Keratinocyte (primary cell): ENCODE measurements at regions not wholly inside any gene's neighbourhood (a gene's known extent, or its start where the extent isn't known, plus 50 kb on each side); places are given as distances from the start of the nearest gene placed in this dataset.

Experiments
- DNase-seq: peaks from one replicate; pipeline ENCODE4 v3.0.0-alpha.2; 2011; ENCODE audit warnings: low read depth, missing footprints, low spot score
- FAIRE-seq: peaks from 2 replicates; lab custom pipeline; 2011; peaks lifted over from hg19 to GRCh38; lab: Jason Lieb, UNC
- H2AFZ ChIP-seq: 2 replicates; pipeline ENCODE4 v1.6.0; 2012; ENCODE audit warnings: low read length, control low read depth, inconsistent platforms; ENCODE audit not compliant: control insufficient read depth
- H3K27ac ChIP-seq: 2 replicates; pipeline ENCODE4 v1.5.1; 2011; ENCODE audit warnings: low read length; ENCODE audit not compliant: control insufficient read depth, insufficient read depth
- H3K27me3 ChIP-seq: 3 replicates; pipeline ENCODE4 v1.6.0; 2011; ENCODE audit warnings: low read length; ENCODE audit not compliant: control insufficient read depth, insufficient read depth; ENCODE audit errors: extremely low read depth
- H3K36me3 ChIP-seq, 2 experiments: 2 replicates in 1 of 2; 3 replicates in 1 of 2; pipeline ENCODE4 v1.5.1; 2011; ENCODE audit warnings: low read length in 2 of 2, mild to moderate bottlenecking in 1 of 2; ENCODE audit not compliant: control insufficient read depth in 2 of 2, insufficient read depth in 2 of 2; ENCODE audit errors: extremely low read depth in 1 of 2
- H3K4me1 ChIP-seq: 3 replicates; pipeline ENCODE4 v1.5.1; 2011; ENCODE audit warnings: low read length; ENCODE audit not compliant: control insufficient read depth, insufficient read depth; ENCODE audit errors: extremely low read depth
- H3K4me2 ChIP-seq: 3 replicates; pipeline ENCODE4 v1.6.0; 2011; ENCODE audit warnings: low read depth, low read length; ENCODE audit not compliant: control insufficient read depth, insufficient read depth; ENCODE audit errors: extremely low read depth
- H3K4me3 ChIP-seq, 3 experiments: fragments of 200-600 bp in 1 of 3; sonication (generic) in 1 of 3; 2 replicates in 2 of 3; 3 replicates in 1 of 3; pipeline ENCODE4 v1.5.1; 2011 to 2016; ENCODE audit warnings: low read length in 3 of 3, mild to moderate bottlenecking in 3 of 3, control low read depth in 2 of 3, inconsistent platforms in 1 of 3, low read depth in 1 of 3, mixed read lengths in 1 of 3, mixed run types in 1 of 3, moderate library complexity in 1 of 3; ENCODE audit not compliant: control insufficient read depth in 2 of 3, insufficient read depth in 2 of 3; ENCODE audit errors: extremely low read depth in 1 of 3
- H3K79me2 ChIP-seq: 2 replicates; pipeline ENCODE4 v1.6.0; 2012; ENCODE audit warnings: low read length; ENCODE audit not compliant: control insufficient read depth, insufficient read depth
- H3K9ac ChIP-seq: 3 replicates; pipeline ENCODE4 v1.6.0; 2011; ENCODE audit warnings: low read length; ENCODE audit not compliant: control insufficient read depth, insufficient read depth; ENCODE audit errors: extremely low read depth
- H3K9me1 ChIP-seq: 3 replicates; pipeline ENCODE4 v1.6.0; 2011; ENCODE audit warnings: low read length; ENCODE audit not compliant: control insufficient read depth, insufficient read depth; ENCODE audit errors: extremely low read depth
- H3K9me3 ChIP-seq: 2 replicates; pipeline ENCODE4 v1.5.1; 2012; ENCODE audit warnings: low read depth, low read length; ENCODE audit not compliant: control insufficient read depth
- H4K20me1 ChIP-seq: 3 replicates; pipeline ENCODE4 v1.6.0; 2011; ENCODE audit warnings: low read length; ENCODE audit not compliant: control insufficient read depth, insufficient read depth; ENCODE audit errors: extremely low read depth
- EZH2 ChIP-seq: IDR thresholded peaks from one replicate; pipeline ENCODE4 v1.6.1; 2012; ENCODE audit warnings: inconsistent platforms, mild to moderate bottlenecking, low read length, moderate library complexity
- dilution Hi-C: fragments of 300-500 bp; cut with MboI; formaldehyde crosslinking; loops from one replicate; pipeline ENCODE4 v1.7.0; 2020; ENCODE audit warnings: low sequenced_read_pairs; ENCODE audit not compliant: extremely low pct_ligation_motif_present
- TF ChIP-seq, protein P1 (sequence below), 3 experiments: IDR thresholded peaks in 1 of 3; conservative IDR thresholded peaks in 1 of 3; optimal IDR thresholded peaks in 1 of 3; 2 replicates in 2 of 3; 3 replicates in 1 of 3; pipeline versions ENCODE3 to v1.5.1; 2011; ENCODE audit warnings: low read length in 3 of 3, mild to moderate bottlenecking in 3 of 3, moderate library complexity in 2 of 3, control low read depth in 1 of 3, inconsistent platforms in 1 of 3; ENCODE audit not compliant: insufficient read depth in 2 of 3; ENCODE audit errors: extremely low read depth in 1 of 3

DNA sequence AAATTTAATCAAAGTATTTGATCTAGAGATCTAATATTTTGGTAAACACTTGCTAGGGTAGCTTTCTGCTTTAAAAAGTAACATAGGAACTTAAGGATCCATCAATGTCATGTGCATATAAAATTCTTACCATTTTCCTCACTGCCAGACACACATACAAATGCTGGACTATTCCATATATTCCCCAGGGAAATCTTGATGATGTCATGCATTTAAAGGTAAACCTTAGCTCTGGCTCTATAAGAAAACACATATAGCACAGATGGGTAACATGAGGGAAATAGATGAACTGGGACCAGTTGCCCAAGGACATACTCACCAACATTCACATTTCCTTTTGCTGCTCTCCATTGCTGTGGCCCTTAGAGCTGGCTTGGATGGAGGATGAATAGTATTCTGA lies 79.1 kb upstream of the FMNL2 start:
- Histone ChIP-seq H3K9me3 (no peaks in the 10 kb centered on the region), H3K4me2 (no peak overlapping the region), H3K9me1 (no peaks in the 10 kb centered on the region), H2AFZ (no peak overlapping the region), H3K27ac (no peak overlapping the region), H3K79me2 (no peaks in the 10 kb centered on the region), H4K20me1 (no peaks in the 10 kb centered on the region), H3K27me3 (no peaks in the 10 kb centered on the region), H3K4me3 (no peak overlapping the region), H3K4me1 (no peaks in the 10 kb centered on the region), H3K36me3 (no peaks in the 10 kb centered on the region), H3K9ac (no peak overlapping the region)
- DNase-seq (no peak), FAIRE-seq (no peak)
- dilution Hi-C loops = no loop called here
- TF ChIP-seq, protein P1, sequence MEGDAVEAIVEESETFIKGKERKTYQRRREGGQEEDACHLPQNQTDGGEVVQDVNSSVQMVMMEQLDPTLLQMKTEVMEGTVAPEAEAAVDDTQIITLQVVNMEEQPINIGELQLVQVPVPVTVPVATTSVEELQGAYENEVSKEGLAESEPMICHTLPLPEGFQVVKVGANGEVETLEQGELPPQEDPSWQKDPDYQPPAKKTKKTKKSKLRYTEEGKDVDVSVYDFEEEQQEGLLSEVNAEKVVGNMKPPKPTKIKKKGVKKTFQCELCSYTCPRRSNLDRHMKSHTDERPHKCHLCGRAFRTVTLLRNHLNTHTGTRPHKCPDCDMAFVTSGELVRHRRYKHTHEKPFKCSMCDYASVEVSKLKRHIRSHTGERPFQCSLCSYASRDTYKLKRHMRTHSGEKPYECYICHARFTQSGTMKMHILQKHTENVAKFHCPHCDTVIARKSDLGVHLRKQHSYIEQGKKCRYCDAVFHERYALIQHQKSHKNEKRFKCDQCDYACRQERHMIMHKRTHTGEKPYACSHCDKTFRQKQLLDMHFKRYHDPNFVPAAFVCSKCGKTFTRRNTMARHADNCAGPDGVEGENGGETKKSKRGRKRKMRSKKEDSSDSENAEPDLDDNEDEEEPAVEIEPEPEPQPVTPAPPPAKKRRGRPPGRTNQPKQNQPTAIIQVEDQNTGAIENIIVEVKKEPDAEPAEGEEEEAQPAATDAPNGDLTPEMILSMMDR (optimal IDR thresholded peaks at IDR 0.05 in 1 of 3, IDR thresholded peaks at IDR 0.05 in 1 of 3, conservative IDR thresholded peaks at IDR 0.05 in 1 of 3; ENCODE audit: extremely low read depth in 1 of 3, insufficient read depth in 2 of 3, low read length in 3 of 3) = no peak
- TF ChIP-seq EZH2 = no peak

DNA sequence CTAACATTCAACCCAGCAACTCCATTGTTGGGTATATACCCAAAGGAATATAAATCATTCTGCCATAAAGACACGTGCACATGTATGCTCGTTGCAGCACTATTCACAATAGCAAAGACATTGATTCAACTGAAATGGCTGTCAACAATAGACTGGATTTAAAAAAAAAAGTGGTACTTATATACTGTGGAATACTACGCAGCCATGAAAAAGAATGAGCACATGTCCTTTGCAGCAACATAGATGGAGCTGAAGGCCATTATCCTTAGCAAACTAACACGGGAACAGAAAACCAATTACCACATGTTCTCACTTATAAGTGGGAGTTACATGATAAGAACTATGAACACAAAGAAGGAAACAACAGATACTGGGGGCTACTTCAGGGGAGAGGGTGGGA lies 74.0 kb upstream of the FMNL2 start:
- Histone ChIP-seq H3K9me3 (no peaks in the 10 kb centered on the region), H3K4me2 (no peak overlapping the region), H4K20me1 (no peaks in the 10 kb centered on the region), H3K9ac (no peak overlapping the region), H3K36me3 (no peaks in the 10 kb centered on the region), H3K9me1 (no peaks in the 10 kb centered on the region), H3K79me2 (no peaks in the 10 kb centered on the region), H2AFZ (no peak overlapping the region), H3K4me1 (no peaks in the 10 kb centered on the region), H3K27ac (no peak overlapping the region), H3K27me3 (no peaks in the 10 kb centered on the region), H3K4me3 (no peak overlapping the region)
- DNase-seq (no peak), FAIRE-seq (no peak)
- dilution Hi-C loops = no loop called here
- TF ChIP-seq, protein P1 (optimal IDR thresholded peaks at IDR 0.05 in 1 of 3, IDR thresholded peaks at IDR 0.05 in 1 of 3, conservative IDR thresholded peaks at IDR 0.05 in 1 of 3; ENCODE audit: extremely low read depth in 1 of 3, insufficient read depth in 2 of 3, low read length in 3 of 3) = no peak
- no peak for TF ChIP-seq EZH2
